ENCODE measurements at regions not wholly inside any gene's neighbourhood (a gene's known extent, or its start where the extent isn't known, plus 50 kb on each side); places are given as distances from the start of the nearest gene placed in this dataset.
A peak's percentile ranks its signal among the peaks of the same experiment; 100 is the strongest.
"Not testable (repeated sequence)": the region's sequence is repeated elsewhere in the genome, so short reads cannot be mapped to it uniquely, and the experiment has no call there.

DNA sequence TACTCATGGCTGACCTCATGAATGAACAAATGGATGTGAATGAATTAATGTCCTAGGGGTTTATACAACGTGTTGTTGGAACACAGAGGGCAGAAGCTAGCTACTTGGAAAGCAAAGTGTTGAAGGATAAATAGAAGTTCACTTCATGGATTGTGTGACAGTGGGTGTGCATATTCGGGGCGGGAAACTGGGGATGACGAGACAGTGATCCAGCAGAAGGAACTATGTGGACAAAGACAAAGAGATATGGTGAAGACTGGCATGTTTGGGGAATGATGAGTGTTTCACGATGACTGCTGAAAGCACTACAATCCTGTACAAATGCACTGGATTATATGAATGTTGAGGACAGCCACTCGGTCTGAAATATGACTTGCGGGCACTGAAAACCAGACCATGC, 250.5 kb upstream of the C16orf82 start:
- no peak for DNase-seq

DNA sequence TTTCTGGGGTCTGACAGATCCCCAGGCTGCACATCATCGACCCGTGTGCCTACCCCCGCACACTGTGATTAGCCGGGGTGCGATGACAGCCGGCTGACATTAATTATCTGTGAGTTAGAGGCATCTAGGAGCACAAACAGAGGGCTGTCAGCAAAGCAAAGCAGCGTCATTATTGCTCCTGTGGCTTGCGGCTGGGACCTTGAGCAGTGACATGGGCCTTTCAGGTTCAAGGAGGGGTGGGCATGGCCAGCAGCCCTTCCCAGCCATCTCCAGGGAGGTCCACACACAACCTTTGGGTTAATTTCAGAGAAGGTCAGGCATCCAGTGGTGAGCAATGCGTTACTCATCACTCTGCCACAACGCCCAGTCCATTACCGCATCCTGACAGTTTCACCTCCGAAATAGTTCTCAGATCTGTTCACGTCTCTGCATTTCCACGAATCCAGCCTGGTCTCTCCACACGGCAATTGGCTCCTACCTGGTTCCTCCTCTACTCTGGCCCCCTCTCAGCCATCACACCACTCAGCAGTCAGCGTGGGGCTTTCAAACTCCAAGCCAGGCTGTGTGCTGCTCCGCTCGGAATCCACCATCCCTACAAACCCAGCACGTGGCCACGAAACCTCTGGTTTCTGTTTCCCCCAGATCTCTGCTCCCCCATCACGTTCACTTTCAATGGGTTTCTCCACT, 249.7 kb upstream of the C16orf82 start:
- DNase-seq = no peak

DNA sequence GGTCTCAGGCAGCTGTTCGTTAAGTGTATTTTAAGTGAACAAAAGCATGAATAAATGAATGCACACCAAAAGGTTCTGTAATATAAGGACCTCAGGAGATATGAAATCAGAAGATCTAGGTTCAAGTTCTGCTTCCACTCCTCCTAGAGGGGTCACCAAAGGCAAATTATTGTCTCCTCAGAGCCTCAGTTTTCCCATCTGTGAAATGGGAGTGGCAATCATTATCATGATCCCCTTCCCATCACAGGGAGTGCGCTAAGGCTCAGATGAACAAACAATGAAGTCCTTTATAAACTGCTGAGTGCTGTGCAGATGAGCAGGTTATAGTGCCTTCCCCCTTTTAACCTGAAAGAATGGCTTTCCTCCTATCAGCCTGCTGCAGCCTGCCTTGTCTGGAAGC, 248.3 kb upstream of the C16orf82 start:
- no peak for DNase-seq

DNA sequence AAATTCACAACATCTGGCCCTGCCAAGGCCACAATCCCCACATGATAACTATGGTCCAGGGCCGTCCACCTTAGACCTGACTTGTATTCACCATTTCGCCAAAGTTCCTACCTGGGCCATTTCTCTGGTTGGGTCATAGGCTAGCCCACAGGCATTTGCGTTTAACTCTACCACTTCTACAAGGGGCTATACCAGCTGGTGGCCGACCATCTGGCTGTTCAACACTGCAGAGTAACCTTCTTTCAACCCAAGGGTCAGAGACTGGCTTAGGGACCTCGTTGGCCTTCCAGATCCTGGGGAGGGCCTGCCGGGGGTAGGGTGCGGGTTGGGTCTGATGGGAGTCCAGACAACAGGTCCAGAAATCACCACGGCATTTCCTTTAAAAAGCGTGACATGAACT, 242.3 kb upstream of the C16orf82 start:
- DNase-seq = no peak

DNA sequence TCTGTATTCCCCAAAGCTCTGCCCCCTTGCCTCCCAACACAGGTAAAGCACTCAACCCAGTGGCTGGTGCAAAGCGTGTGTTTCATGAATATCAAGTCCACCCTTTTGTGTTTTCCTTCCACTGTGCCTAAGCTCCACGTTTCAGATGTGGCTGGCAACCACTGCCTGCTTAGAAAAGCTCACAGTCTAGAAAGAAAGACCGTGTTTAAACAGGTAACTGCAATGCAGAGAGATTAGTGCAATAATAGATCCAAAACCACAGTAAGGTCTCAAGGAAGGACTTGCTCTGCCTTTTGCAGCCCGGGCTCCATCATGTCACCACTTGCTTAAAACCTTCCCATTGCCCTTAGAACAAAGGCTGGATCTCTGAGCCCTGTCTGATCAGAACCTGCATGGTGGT, 240.2 kb upstream of the C16orf82 start:
- no peak for DNase-seq

DNA sequence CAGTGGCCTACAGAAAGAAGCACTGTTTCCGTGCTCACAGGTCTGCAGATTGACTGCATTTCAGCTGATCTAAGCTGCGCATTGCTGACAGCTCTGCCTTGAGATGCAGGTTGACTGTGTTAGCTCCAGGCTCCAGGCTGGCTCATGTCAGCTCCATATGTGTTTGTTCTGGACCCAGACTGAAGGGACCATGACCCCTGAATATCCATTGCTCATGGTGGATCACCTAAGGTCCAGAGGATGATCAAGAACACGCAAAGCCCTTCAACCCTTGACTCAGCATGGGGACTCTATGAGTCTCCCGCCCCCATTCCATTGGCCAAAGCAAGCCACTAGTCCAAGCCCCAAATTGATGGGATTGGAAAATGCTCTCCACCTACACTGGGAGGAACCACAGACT, 239.3 kb upstream of the C16orf82 start:
- DNase-seq = no peak

DNA sequence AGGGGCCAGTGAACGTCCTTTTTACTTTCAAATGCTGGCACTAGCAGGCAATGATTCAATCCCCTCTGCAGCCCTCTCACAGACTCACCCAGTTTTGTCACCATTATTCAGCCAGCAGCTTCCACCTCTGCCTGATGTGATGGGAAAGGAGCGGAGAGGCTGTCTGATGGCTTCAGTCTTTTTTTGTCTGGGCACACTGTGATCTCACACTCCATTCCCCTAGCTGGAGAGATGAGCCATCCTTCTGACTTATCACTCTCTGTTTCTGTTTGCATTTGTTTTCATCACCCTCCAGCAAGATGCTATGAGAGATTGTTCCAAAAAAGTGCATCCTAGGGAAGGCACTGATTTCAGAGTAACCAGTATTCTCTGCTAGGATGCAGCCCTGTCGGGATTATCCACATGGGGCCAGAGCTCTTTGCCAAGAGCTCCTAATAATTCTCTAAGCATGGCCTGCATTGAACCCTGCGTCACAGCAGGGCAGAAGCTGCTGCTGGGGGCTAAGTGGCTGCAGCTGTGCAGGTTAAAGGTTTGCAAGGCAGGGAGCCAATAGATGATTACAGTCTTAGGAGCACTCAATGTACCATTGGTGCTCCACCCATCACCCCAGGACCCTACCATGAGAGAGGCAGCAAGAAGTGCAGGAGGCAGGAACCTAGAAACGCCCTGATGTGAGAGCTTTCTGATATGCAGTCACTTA, 236.1 kb upstream of the C16orf82 start:
- DNase-seq = no peak

DNA sequence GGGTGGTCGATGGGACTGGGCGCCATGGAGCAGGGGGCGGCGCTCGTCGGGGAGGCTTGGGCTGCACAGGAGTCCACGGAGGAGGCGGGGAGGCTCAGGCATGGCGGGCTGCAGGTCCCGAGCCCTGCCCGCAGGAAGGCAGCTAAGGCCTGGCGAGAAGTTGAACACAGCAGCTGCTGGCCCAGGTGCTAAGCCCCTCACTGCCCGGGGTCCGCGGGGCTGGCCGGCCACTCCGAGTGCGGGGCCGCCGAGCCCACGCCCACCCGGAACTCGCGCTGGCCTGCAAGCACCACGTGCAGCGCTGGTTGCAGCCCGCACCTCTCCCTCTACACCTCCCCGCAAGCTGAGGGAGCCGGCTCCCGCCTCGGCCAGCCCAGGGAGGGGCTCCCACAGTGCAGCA, 230.6 kb upstream of the C16orf82 start:
- not testable (repeated sequence) for DNase-seq

DNA sequence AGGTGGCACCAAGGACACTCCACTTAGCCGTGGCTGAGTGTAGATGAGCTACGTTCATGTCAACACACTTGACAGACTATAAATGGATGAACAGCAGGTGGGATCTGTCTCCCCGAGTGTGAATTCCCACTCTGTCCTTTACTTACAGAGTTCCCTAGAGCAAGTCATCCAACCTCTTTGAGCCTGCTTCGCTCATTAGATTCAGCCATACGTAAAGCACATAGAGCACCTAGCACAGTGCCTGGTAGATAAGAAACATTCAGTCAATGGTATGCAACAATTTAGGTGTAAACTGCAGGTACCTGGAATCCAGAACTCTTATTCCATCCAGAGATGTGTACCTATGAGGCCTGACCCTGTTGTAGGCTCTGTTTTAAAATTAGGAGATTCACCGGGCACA, 227.8 kb upstream of the C16orf82 start:
- no peak for DNase-seq

DNA sequence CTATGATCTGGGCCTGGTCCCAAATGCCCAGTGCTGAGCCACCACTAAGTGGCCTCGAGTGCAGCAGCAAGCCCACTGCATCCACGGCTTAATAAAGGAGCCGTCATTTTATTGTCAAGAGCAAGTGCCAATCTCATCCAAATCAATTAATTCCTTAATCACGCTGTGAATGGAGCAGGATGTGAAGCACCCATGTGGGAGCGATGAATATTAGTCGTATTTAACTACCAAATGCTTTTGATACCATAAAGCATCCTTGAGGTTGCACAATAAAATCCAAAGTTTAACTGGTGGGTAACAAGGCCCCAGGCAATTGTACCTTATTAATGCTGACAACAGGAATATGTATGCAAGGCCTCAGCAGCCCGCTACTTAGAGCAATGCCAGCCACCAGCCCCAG, 226.0 kb upstream of the C16orf82 start:
- DNase-seq = no peak

DNA sequence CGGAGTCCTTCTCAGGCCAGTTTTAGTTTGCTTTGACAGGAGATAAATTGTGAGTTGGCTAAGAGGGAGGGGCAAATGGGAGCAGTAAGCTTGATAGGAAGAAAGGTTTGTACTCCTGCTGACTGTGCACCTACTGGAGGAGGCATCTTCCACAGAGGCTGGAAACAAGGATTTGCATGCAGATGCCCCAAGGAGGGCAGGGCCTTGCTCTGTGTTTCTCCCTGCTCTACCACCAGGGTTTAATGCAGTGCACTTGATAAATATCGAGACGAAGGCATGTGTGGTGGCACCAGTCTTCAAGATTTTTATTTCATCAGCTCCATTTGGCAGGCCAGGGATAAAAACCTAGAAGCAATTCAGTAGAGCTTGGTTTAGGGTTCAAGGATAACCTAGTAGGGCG, 210.5 kb upstream of the C16orf82 start:
- no peak for DNase-seq

DNA sequence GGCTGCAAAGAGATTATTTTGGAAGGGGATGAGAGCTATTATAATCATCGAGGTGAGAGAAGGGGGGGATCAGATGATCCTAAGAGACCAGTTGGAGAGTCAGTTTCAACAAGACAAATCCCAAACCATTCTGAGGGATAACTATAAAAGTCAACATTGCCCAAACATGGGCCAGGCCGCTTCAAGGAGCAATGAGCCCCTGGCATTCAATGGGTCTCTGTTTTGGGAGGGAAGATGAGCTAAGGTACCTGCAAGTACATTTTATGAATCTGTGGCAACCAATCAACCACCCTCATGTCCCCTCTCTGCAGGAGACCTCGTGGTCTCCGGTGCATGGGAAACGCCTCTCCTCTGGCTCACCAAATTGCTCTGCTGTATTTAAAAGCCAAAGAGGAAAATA, 209.9 kb upstream of the C16orf82 start:
- no peak for DNase-seq

DNA sequence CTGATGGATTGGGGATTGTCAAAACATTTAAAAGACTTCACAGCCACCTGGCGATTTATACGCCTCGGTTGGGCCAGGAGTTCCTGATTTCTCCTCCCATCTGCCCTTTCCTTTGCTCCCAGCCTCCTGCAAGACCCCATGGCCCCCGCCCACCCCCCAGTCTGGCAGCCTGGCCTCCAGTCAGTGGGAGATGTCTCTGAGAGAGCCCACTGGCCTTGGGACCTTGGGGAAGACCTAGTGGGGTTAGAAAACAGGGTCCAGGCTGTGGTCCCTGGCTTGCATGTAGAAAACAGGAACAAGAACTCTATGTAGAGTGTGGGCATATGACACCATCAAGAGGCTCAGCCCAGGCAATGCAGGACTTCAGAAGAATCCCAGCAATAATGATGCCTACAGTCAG, 209.4 kb upstream of the C16orf82 start:
- no peak for DNase-seq

DNA sequence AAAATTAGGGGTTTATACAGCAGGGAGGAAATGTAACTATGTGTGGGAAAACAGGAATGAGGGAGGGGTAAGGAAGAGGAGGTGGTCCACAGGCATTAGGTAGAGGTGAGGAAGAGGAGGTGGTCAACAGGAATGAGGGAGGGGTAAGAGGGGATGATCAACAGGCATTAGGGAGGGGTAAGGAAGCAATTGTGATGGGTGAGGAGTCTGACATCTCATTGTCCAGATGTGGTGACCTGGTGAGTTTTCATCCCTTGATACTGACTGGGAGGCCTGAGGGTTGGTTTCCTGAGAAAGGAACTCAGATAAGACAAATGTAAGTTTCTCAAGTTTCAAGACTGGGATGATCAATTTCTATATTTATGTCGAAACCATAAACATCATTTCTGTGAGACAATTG, 206.2 kb upstream of the C16orf82 start:
- no peak for DNase-seq

DNA sequence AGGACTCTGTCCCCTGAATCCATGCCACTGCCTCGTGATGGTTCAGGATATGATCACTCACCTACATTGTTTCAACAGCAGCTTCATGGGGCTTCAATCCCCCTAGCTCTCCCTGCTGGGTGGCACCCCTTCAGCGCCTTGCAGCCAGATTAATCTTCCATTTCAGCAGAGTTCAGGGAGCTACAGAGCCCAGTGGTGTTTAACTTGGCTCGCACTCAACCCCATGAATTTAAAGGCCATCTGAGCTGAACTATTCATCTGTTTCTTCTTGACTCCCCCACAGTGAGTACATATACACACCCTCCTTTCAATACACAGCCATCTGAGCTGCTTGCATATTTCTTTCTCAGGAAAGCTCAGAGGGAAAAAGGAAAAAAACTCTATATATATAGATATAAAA, 202.8 kb upstream of the C16orf82 start:
- no peak for DNase-seq

DNA sequence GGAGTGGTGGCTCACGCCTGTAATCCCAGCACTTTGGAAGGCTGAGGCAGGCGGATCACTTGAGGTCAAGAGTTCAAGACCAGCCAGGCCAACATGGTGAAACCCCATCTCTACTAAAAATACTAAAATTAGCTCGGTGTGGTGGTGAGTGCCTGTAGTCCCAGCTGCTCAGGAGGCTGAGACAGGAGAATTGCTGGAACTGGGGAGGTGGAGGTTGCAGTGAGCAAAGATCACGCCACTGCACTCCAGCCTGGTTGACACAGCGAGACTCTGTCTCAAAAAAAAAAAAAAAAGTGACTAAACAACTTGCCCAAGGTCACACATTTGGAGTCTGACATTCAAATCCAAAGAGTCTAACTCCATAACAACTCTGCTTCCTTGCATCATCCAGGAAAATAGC, 192.4 kb upstream of the C16orf82 start:
- not testable (repeated sequence) for DNase-seq

DNA sequence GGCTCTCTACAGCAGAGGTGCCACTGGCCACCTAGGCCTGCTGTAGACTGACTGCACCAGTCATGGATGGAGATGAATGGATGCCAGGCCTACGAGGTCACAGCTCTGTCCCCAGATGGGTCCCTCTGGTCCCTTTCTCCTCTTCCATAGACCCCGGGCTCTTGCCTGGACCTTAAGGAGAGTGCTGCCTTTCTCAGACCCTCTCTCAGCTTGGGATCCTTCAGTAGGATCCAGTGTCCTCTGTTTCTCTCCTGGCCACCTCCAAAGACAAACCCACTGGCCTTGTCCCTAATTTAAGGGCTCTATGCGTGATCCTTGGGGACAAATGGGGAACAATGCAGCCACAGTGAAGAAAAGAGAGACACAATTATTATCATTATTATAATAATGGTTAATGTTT, 189.3 kb upstream of the C16orf82 start:
- no peak for DNase-seq

DNA sequence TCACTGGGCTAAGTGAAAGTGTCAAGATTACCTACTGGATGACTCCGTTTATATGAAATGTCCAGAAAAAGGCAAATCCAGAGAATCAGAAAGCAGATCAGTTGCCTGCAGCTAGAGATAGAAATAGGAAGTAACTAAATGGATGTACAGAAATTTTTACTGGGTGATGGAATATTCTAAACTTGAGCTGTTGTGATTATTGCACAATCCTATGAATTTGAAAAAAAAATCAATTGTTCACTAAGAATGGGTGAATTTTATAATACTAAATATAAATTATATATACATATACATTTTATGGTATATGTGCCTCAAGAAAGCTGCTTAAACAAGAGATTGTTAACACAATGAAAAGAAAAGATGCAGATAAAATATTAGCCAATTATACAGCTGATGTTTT, 181.1 kb upstream of the C16orf82 start:
- no peak for DNase-seq

DNA sequence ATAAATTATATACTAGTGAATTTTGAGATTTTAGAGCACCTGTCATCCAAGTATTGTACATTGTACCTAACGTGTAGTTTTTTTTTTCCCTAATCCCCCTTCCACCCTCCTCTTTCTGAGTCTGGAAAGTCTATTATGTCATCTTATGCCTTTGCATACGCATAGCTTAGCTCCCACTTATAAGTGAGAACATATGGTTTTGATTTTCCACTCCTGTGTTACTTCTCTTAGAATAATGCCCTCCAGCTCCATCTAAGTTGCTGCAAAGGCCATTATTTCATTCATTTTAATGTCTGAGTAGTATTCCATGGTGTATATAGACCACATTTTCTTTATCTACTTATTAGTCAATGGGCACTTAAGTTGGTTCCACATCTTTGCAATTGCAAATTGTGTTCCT, 177.0 kb upstream of the C16orf82 start:
- DNase-seq = no peak

DNA sequence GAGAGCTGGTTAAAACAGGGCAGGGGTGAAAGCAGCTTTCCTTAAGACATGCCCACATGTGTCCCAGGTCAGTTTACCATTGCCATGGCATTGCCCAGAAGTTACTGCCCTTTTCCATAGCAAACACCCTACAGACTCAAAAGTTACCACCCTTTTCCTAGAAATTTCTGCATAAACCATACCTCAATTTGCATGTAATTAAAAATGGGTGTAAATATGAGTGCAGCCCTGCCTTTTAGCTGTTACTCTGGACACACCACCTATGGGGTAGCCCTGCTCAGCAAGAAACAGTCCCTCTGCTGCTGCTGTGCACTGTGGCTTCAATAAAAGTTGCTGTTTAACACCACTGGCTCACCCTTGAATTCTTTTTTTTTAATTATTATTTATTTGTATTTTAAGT, 168.5 kb upstream of the C16orf82 start:
- no peak for DNase-seq

DNA sequence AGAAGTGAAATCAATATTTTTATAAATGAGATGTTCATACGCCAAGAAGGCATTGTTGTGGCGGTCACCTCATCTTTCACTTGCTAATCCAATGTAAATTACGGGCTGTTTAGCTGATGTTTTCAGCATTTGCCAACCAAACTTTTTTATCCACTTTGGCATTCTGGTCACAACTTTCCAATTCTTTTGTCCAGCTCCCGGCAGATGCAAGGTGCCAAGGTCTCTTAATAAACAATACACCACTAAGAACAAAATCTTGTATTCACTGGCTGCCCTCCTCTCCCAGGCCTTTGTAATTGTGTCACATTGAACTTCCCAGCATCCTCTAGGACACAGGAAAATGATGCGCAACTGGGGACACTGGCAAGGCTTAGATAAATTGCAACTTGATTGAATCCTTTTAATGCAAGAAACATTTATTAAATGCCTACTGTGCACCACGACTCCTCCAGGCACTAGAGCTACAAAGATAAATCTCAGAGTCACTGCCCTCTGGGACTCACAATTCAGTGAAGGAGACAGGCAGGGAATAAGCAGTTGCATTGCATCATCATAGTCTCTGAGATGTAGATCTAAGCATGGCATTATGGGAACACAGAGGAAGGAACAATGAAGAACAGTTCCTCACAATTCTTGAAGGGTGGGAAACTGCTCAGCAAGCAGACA, 165.4 kb upstream of the C16orf82 start:
- no peak for DNase-seq

DNA sequence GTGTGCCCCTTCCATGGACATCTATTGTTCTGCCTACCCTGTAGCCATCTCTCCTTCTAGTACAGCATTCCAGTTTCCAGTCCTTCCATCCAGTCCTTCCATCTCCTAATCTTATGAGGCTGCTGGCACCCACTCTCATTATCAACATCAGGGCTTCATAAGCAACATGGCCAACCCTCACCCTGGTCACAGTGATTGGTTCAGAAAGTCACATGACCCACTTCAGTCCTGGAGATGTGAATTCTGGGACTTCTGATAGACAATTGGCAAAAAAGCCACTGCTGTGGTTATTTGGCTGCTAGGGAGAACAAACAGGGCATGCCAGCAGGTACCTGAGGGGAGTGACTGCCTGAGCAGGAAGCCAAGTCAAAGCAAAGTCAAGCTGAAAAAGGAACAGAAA, 164.7 kb upstream of the C16orf82 start:
- DNase-seq = no peak

DNA sequence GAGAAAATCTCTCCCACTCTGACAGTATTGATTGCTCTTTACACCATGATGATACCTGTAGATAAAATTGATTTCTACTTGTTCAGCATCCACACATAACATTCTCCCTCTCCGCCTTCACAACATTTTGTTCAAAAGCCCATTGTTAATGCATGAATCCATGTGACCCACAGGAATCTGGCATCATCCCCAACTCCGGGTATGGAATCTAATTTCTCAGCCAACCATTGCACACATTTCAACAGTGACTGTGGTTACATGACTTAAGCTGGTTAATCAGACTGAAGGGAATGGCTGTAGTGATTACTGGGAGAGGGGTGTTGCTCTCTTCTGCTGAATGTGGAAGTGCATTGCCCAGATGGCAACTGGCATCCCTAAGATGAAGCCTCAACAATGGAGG, 161.4 kb upstream of the C16orf82 start:
- no peak for DNase-seq

DNA sequence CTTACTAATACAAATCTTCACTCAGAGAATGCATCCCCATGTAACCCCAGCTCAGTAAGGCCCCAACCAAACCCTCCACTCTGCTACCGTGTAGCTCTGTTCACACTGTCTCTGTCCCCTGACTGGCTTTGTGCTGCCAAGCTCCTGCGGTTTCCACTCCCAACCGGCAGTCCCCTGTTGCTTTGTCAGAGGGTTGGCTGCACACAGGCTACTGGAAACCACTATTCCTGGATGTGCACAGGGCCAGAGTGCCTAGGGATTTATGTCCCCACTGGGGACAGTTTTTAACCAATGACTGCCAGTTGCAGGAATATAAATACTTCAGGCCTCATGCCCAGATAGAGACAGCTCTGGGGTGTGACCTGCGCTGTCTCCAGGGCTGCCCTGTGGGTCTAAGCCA, 157.1 kb upstream of the C16orf82 start:
- DNase-seq = peak; percentile 17

DNA sequence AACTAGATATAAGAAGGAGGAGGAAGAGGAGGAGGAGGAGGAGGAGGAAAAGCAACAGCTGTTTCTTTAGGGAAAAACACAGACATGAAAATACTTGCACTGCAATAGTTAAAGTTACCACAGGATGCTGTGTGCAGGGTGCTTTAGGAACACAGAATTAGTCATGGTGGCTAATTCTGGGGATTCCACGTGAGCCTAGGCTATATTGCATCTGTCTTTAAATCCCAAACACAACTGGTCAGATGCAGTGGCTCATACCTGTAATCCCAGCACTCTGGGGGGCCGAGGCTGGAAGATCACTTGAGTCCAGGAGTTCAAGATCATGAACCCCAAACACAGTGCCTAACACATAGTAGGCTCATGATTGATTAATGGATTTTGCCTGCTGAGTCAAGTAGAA, 155.3 kb upstream of the C16orf82 start:
- no peak for DNase-seq
